LoVo (cell line): ENCODE measurements at regions not wholly inside any gene's neighbourhood (a gene's known extent, or its start where the extent isn't known, plus 50 kb on each side); places are given as distances from the start of the nearest gene placed in this dataset.

ENCODE experiments used
- DNase-seq: peaks from one replicate; pipeline ENCODE4 v3.0.0-alpha.2; 2016; ENCODE audit warnings: low spot score

- DNase-seq, result no peak
Measured at GRCh38 chr1:30268923-30269666, 454.3 kb downstream of the MATN1 start.

GRCh38 chr1:30267856-30268255 is 455.5 kb downstream of the MATN1 start:
- DNase-seq, result no peak

GRCh38 chr1:30267046-30267445 is 456.3 kb downstream of the MATN1 start:
- no peak for DNase-seq

- DNase-seq, result no peak
Measured at GRCh38 chr1:30265127-30266070, 458.0 kb downstream of the MATN1 start.

- no peak for DNase-seq
Measured at GRCh38 chr1:30264672-30265025, 458.7 kb downstream of the MATN1 start.

- no peak for DNase-seq
Measured at GRCh38 chr1:30263888-30264671, 459.3 kb downstream of the MATN1 start.

- no peak for DNase-seq
Measured at GRCh38 chr1:30263405-30263804, 460.0 kb downstream of the MATN1 start.

GRCh38 chr1:30262158-30262557 is 461.2 kb downstream of the MATN1 start:
- no peak for DNase-seq

- no peak for DNase-seq
Measured at GRCh38 chr1:30260318-30260717, 463.1 kb downstream of the MATN1 start.

GRCh38 chr1:30259631-30260030 is 463.8 kb downstream of the MATN1 start:
- DNase-seq, result no peak

GRCh38 chr1:30258876-30259275 is 464.5 kb downstream of the MATN1 start:
- DNase-seq, result no peak

GRCh38 chr1:30258471-30258870 is 464.9 kb downstream of the MATN1 start:
- DNase-seq, result no peak

- no peak for DNase-seq
Measured at GRCh38 chr1:30257742-30258380, 465.5 kb downstream of the MATN1 start.

GRCh38 chr1:30257322-30257721 is 466.1 kb downstream of the MATN1 start:
- no peak for DNase-seq

- no peak for DNase-seq
Measured at GRCh38 chr1:30256911-30257310, 466.5 kb downstream of the MATN1 start.

GRCh38 chr1:30255111-30255724 is 468.2 kb downstream of the MATN1 start:
- DNase-seq, result no peak

GRCh38 chr1:30253807-30254440 is 469.5 kb downstream of the MATN1 start:
- no peak for DNase-seq

GRCh38 chr1:30253361-30253760 is 470.0 kb downstream of the MATN1 start:
- no peak for DNase-seq

GRCh38 chr1:30250984-30251850 is 472.2 kb downstream of the MATN1 start:
- DNase-seq, result no peak
